ENCODE measurements at regions not wholly inside any gene's neighbourhood (a gene's known extent, or its start where the extent isn't known, plus 50 kb on each side); places are given as distances from the start of the nearest gene placed in this dataset.
"Not testable (repeated sequence)": the region's sequence is repeated elsewhere in the genome, so short reads cannot be mapped to it uniquely, and the experiment has no call there.

GRCh38 chr12:114500775-114501473 is 95.0 kb upstream of the TBX5 start:
- no peak for DNase-seq

DNA sequence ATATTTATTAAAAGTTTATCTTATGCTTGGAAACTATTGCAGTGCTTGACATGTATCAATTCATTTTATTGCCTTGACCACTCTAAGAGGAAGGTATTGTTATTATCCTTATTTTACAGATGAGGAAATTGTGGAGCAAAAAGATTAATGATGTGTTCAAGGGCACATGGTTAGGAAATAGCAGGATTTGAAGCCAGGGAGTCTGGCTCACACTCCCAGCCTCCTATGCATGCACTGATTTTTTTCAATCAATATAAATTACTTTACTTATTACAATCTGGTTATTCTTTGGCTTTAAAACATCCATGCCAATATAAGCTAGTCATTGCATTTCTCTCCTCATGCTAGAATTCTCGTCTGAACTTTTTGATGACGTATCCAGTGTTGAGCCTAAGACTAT is 94.2 kb upstream of the TBX5 start:
- no peak for DNase-seq

DNA sequence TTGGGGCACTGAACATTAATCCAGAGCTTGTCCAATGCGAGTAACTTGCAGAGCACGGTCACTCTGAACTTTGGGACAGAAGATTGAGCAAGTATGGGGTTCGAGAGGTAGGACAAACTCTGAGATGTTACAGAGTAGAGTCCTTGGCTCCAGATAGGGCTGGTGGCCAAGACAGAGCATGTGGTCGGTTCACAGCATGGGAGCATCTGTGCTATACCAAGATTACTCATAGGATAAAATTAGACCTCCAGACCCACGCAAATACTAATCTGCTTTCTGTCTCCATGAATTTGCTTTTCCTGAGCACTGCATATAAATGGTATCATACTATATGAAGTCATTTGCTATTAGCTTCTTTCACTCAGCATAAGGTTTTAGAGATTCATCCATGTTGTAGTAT is 93.4 kb upstream of the TBX5 start:
- DNase-seq, result no peak

- DNase-seq, result no peak
These were observed 86.0 kb upstream of the TBX5 start for GRCh38 chr12:114491916-114492315.

GRCh38 chr12:114484822-114485459 is 79.0 kb upstream of the TBX5 start:
- not testable (repeated sequence) for DNase-seq

DNA sequence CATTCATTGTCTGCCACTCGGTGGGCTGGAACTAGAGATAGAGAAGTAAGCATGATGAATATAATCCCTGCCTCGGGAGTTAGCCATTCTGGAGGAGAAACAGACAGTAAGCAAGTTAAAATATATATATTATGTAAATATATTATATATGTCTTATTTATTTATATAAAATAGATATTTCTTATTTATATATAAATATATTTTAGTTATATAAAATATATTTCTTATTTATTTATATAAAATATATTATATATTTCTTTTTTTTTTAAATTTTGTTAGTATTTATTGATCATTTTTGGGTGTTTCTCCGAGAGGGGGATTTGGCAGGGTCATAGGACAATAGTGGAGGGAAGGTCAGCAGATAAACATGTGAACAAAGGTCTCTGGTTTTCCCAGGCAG is 78.1 kb upstream of the TBX5 start:
- DNase-seq, result no peak

GRCh38 chr12:114481200-114481535 is 75.2 kb upstream of the TBX5 start:
- DNase-seq, result peak; percentile 4

DNA sequence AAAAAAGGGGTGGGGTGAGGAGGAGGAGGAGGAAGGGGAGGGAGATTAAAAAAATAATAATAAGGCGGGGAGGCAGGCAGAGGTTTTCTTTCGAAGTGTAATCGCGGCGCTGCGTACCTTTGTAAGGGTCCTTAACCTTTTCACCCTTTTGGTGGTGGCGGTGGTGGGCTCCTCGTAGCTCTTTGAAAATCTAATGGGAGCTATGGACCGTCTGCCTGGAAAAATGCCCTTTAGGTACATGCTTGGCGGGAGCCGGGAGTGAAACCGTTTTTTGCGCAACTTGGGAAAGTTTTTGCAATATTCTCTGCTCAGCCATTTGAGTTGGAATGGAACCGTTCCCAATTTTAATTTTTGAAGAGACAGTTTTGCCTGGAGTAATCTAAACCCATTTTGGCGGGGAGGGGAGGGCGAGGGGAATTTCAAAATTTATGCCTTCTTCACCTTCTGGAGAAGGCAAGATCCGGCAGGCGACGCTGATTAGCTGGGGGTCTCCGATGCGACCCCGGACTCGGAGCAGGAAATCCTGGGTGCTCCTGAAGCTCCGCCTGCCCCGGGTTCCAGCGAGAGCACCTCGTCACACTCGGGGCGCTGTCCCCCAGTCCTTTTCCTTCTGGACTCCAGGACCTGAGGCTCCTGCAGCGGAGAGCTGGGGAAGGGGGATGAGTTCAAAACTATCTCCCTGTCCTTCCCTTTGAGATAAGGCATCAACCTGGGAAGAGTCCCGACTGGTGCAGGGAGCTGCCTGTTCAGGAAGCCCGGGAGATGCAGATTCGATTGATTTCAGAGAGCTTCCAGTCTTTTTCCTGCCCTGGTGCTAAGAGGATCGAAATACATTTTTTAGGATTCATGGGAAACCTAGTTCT is 74.6 kb upstream of the TBX5 start:
- DNase-seq, result no peak

GRCh38 chr12:114479831-114480230 is 73.9 kb upstream of the TBX5 start:
- no peak for DNase-seq

DNA sequence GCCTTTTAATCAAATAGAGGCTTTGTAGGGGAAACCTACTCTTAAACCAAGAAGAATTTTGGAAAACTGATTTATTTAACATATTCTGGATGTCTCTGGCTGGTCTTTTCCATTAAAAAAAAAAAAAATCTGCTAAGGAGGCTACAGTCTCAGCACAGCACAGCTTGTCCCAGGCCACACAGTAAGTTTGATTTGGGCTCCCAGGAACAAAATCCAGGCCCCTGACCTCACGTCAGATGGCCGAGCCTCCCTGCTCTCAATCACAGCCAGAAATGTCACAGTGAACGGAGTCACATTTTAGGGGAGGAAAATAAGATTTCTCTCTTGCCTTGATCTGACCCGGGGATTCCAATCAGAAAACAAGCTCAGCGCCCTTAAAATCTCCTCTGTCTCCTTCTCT is 72.9 kb upstream of the TBX5 start:
- DNase-seq, result no peak

DNA sequence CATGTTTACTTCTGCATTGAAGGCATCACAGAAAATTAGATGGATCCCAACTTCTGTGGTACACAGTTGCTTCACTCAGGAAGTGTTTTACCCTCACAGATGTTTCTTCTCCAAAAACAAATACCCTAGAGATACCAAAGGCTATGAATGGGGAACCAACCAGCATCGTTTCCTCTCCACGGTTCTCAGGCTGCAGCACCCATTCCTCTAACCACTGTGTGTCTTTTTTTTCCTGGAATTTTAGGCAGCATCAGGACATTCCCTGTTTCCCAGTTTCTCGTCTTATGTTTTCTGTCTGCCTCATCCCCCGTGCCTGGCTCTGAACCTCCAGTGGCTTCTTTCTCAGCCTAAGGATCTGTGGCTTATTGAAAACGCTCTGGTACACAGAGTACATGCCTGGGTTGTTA is 72.0 kb upstream of the TBX5 start:
- DNase-seq, result no peak

DNA sequence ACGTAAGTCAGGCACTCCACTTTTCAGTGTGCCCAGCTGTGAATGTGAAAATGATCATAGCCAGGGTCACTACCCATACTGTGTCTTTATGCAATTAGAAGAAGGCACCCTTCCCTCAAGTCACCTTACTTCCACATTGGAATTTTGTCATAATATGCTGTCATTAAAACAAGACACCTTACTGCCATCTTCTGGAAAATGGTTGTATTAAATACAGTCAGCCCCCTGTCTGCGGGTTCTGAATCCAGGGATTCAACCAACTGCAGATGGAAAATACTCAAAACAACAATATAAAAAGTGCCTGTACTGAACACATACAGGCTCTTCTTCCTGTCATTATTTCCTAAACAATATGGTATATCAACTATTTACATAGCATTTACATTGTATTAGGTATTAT is 70.2 kb upstream of the TBX5 start:
- peak; percentile 8 for DNase-seq

DNA sequence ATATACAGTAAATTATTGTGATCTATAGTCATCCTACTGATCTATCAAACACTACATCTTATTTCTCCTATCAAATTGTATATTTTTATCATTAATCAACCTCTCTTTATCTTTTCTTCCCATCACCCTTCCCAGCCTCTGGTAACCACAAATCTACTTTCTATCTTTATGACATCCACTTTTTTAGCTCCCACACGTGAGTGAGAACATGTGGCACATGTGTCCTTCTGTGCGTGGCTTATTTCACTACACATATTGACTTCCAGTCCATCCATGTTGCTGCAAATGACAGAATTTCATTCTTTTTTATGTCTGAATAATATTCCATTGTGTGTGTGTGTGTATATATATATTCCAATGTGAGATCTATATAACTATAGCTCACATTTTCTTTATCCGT is 67.8 kb upstream of the TBX5 start:
- DNase-seq, result no peak

- no peak for DNase-seq
These were observed 67.1 kb upstream of the TBX5 start for GRCh38 chr12:114473018-114473417.

DNA sequence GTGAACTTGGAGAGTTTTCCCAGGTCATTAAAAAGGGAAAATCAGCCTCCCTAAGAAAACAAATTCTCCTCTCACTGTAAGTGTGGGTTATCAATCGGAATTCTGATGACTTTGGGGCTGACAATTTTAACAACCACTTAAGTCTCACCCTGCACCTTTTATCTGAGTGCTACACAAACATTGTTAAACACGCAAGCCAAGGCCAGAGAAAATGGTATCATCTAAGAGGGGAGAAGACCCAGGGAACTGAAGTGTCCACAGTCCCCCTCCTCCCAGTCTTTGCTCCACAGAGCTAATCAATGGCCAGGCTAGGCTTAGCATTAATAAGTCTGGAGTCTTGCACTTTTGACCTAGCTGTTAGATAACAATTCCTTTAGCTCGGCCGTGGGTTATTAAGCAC is 51.7 kb upstream of the TBX5 start:
- DNase-seq, result no peak

All from NCI-H345 (cell line).